AG09319 (cell line): ENCODE measurements at regions not wholly inside any gene's neighbourhood (a gene's known extent, or its start where the extent isn't known, plus 50 kb on each side); places are given as distances from the start of the nearest gene placed in this dataset.

Experiments
- DNase-seq: peaks from one replicate; pipeline ENCODE4 v3.0.0-alpha.2; 2010; ENCODE audit warnings: low read depth; ENCODE audit errors: extremely low read depth
- CTCF ChIP-seq: IDR thresholded peaks from 2 replicates; pipeline ENCODE4 v1.5.1; 2011; ENCODE audit warnings: low read depth, mild to moderate bottlenecking, inconsistent platforms, low read length, moderate library complexity

- no peak for DNase-seq
- TF ChIP-seq CTCF, result no peak
Observed at GRCh38 chr18:46246101-46246500, 141.9 kb downstream of the HAUS1 start.

- no peak for DNase-seq
Observed at GRCh38 chr18:46247942-46248341, 143.8 kb downstream of the HAUS1 start.

GRCh38 chr18:46250084-46250811 is 146.1 kb downstream of the HAUS1 start:
- TF ChIP-seq CTCF, result no peak
- peak; percentile 42 for DNase-seq

More at GRCh38 chr18:46247942-46248341, 143.8 kb downstream of the HAUS1 start:
- TF ChIP-seq CTCF, result no peak

GRCh38 chr18:46250812-46251173 is 146.6 kb downstream of the HAUS1 start:
- TF ChIP-seq CTCF, result no peak
- no peak for DNase-seq

GRCh38 chr18:46252759-46253158 is 148.6 kb downstream of the HAUS1 start:
- TF ChIP-seq CTCF, result no peak
- DNase-seq, result no peak

- no peak for DNase-seq
- TF ChIP-seq CTCF, result no peak
Observed at GRCh38 chr18:46253498-46253897, 149.3 kb downstream of the HAUS1 start.

DNA sequence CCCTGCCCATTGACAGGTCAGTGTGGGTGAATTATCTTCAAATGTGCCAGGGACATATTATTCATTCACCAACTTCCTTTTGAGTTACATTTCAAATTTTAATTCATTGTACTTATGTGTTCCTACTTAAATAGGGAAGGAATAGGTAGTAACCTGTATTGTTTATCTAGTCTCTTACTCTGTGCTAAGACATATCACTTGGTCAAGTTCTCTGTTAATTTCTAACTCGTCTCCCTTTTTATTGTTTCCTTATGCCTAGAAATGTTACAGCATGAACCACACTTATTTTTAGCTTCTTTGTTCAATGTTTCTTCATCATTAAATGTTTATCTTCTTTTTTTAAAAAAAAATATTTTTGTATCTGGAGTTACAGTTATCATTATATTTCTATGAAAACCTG is 151.9 kb downstream of the HAUS1 start:
- DNase-seq, result no peak
- TF ChIP-seq CTCF, result no peak
